H1 (cell line): ENCODE measurements at regions not wholly inside any gene's neighbourhood (a gene's known extent, or its start where the extent isn't known, plus 50 kb on each side); places are given as distances from the start of the nearest gene placed in this dataset.

Experiments
- CTCF ChIA-PET: fragments of 300-600 bp; sonication (Branson Sonifier 250); formaldehyde crosslinking; loops from one replicate; lab custom pipeline; 2021; ENCODE audit not compliant: partially characterized antibody; lab: Charles Lee
- POLR2A ChIA-PET: fragments of 300-600 bp; sonication (Branson Sonifier 250); formaldehyde crosslinking; loops from one replicate; lab custom pipeline; 2021; ENCODE audit warnings: inconsistent platforms; ENCODE audit not compliant: partially characterized antibody; lab: Charles Lee
- DNase-seq, 2 experiments: peaks; one replicate each; pipeline versions ENCODE4 v3.0.0 to v3.0.0-alpha.2; 2010 to 2022; ENCODE audit warnings: low spot score in 2 of 2, low read depth in 1 of 2, mixed read lengths in 1 of 2
- FAIRE-seq: peaks from 2 replicates; lab custom pipeline; 2011; peaks lifted over from hg19 to GRCh38; lab: Jason Lieb, UNC
- H2AFZ ChIP-seq: 2 replicates; pipeline ENCODE4 v1.8.1; 2012; ENCODE audit warnings: low read length, inconsistent platforms
- H2AK5ac ChIP-seq: 2 replicates; pipeline ENCODE4 v1.6.1; 2013; ENCODE audit warnings: low read depth, low read length
- H2BK120ac ChIP-seq: replicated peaks from 2 replicates; pipeline ENCODE3; 2013; ENCODE audit warnings: low read depth, low read length, inconsistent platforms
- H2BK12ac ChIP-seq: 2 replicates; pipeline ENCODE4 v1.6.1; 2013; ENCODE audit warnings: low read depth, low read length
- H2BK15ac ChIP-seq: 2 replicates; pipeline ENCODE4 v1.6.1; 2013; ENCODE audit warnings: low read length
- H2BK20ac ChIP-seq: 2 replicates; pipeline ENCODE4 v1.6.1; 2013; ENCODE audit warnings: low read length
- H2BK5ac ChIP-seq: 2 replicates; pipeline ENCODE4 v1.6.1; 2013; ENCODE audit warnings: low read depth, low read length
- H3K14ac ChIP-seq: 2 replicates; pipeline ENCODE4 v1.6.1; 2013; ENCODE audit warnings: inconsistent platforms; ENCODE audit not compliant: insufficient read length
- H3K18ac ChIP-seq: 2 replicates; pipeline ENCODE4 v1.6.1; 2013; ENCODE audit warnings: low read length; ENCODE audit errors: extremely low read depth
- H3K23ac ChIP-seq: 2 replicates; pipeline ENCODE4 v1.6.1; 2013; ENCODE audit warnings: inconsistent platforms; ENCODE audit not compliant: insufficient read length
- H3K23me2 ChIP-seq: 2 replicates; pipeline ENCODE4 v1.6.1; 2013; ENCODE audit warnings: low read depth, low read length
- H3K27ac ChIP-seq: 2 replicates; pipeline ENCODE4 v1.6.1; 2011; ENCODE audit warnings: low read depth, low read length, inconsistent platforms
- H3K27me3 ChIP-seq, 4 experiments: replicated peaks in 1 of 4; 1 replicate in 1 of 4; 2 replicates in 3 of 4; pipeline versions ENCODE4 v1.6.1 to v1.8.1; 2011 to 2013; ENCODE audit warnings: low read length in 3 of 4, mild to moderate bottlenecking in 3 of 4, inconsistent platforms in 2 of 4, mixed read lengths in 2 of 4, moderate library complexity in 1 of 4; ENCODE audit not compliant: control insufficient read depth in 3 of 4, insufficient read depth in 3 of 4; ENCODE audit errors: extremely low read depth in 1 of 4
- H3K36me3 ChIP-seq, 4 experiments: 2 replicates each; pipeline versions ENCODE4 v1.6.1 to v1.8.1; 2011 to 2013; ENCODE audit warnings: mild to moderate bottlenecking in 4 of 4, low read length in 3 of 4, moderate library complexity in 2 of 4, control low read depth in 1 of 4, inconsistent platforms in 1 of 4; ENCODE audit not compliant: insufficient read depth in 4 of 4, control insufficient read depth in 2 of 4
- H3K4ac ChIP-seq: replicated peaks from 2 replicates; pipeline ENCODE3; 2013; ENCODE audit warnings: low read length, low read depth, mixed read lengths, inconsistent platforms; ENCODE audit not compliant: insufficient read length
- H3K4me1 ChIP-seq, 4 experiments: replicated peaks in 1 of 4; 1 replicate in 1 of 4; 2 replicates in 3 of 4; pipeline versions ENCODE4 v1.6.1 to v1.8.1; 2011 to 2013; ENCODE audit warnings: low read length in 3 of 4, inconsistent platforms in 2 of 4, mixed read lengths in 1 of 4; ENCODE audit not compliant: insufficient read depth in 4 of 4, control insufficient read depth in 3 of 4
- H3K4me2 ChIP-seq, 2 experiments: 2 replicates each; pipeline versions ENCODE4 v1.6.1 to v1.8.1; 2011 to 2013; ENCODE audit warnings: low read depth in 2 of 2, low read length in 2 of 2, control low read depth in 1 of 2, inconsistent platforms in 1 of 2, mild to moderate bottlenecking in 1 of 2; ENCODE audit not compliant: insufficient read depth in 1 of 2
- H3K4me3 ChIP-seq, 4 experiments: fragments of 200-600, 300-600 bp in 1 of 4; sonication (generic), shearing (Covaris generic), sonication (Bioruptor Twin) in 1 of 4; 2 replicates each; pipeline versions ENCODE4 v1.5.1 to v1.8.1; 2011 to 2016; ENCODE audit warnings: low read length in 4 of 4, low read depth in 3 of 4, control low read depth in 2 of 4, inconsistent platforms in 2 of 4, mild to moderate bottlenecking in 2 of 4, mixed read lengths in 1 of 4, moderate library complexity in 1 of 4; ENCODE audit not compliant: insufficient read depth in 2 of 4; ENCODE audit errors: extremely low read depth in 1 of 4
- H3K56ac ChIP-seq: replicated peaks from 2 replicates; pipeline ENCODE3; 2013; ENCODE audit warnings: low read depth, mild to moderate bottlenecking, mixed read lengths, low read length, inconsistent platforms; ENCODE audit not compliant: insufficient read length
- H3K79me1 ChIP-seq: 2 replicates; pipeline ENCODE4 v1.6.1; 2013; ENCODE audit warnings: low read depth, low read length, control low read depth
- H3K79me2 ChIP-seq, 2 experiments: 2 replicates each; pipeline versions ENCODE4 v1.6.1 to v1.8.1; 2012 to 2013; ENCODE audit warnings: low read length in 2 of 2, mild to moderate bottlenecking in 2 of 2, inconsistent platforms in 1 of 2; ENCODE audit not compliant: insufficient read depth in 2 of 2, control insufficient read depth in 1 of 2
- H3K9ac ChIP-seq, 4 experiments: replicated peaks in 1 of 4; 1 replicate in 1 of 4; 2 replicates in 3 of 4; pipeline versions ENCODE4 v1.6.1 to v1.8.1; 2011 to 2013; ENCODE audit warnings: low read depth in 3 of 4, low read length in 3 of 4, control low read depth in 2 of 4, mild to moderate bottlenecking in 2 of 4, moderate library complexity in 2 of 4, inconsistent platforms in 1 of 4; ENCODE audit errors: extremely low read depth in 1 of 4
- H3K9me3 ChIP-seq, 2 experiments: 2 replicates each; pipeline versions ENCODE4 v1.6.1 to v1.8.1; 2012 to 2013; ENCODE audit warnings: mild to moderate bottlenecking in 2 of 2, moderate library complexity in 2 of 2, control low read depth in 1 of 2, inconsistent platforms in 1 of 2, low read depth in 1 of 2, low read length in 1 of 2, mixed read lengths in 1 of 2; ENCODE audit not compliant: insufficient read depth in 2 of 2
- H4K20me1 ChIP-seq, 2 experiments: replicated peaks in 1 of 2; 2 replicates each; pipeline versions ENCODE3 to v1.8.1; 2011 to 2013; ENCODE audit warnings: inconsistent platforms in 2 of 2, low read length in 2 of 2, mild to moderate bottlenecking in 1 of 2; ENCODE audit not compliant: insufficient read depth in 2 of 2, control insufficient read depth in 1 of 2
- H4K5ac ChIP-seq: 2 replicates; pipeline ENCODE4 v1.6.1; 2013; ENCODE audit warnings: low read length, low read depth, mixed read lengths, inconsistent platforms; ENCODE audit not compliant: insufficient read length
- H4K8ac ChIP-seq: 2 replicates; pipeline ENCODE4 v1.8.0; 2013; ENCODE audit warnings: mild to moderate bottlenecking, moderate library complexity, low read length, inconsistent platforms; ENCODE audit not compliant: insufficient read depth; ENCODE audit errors: extremely low read depth
- H4K91ac ChIP-seq: replicated peaks from 2 replicates; pipeline ENCODE3; 2013; ENCODE audit warnings: low read length, mixed read lengths, inconsistent platforms; ENCODE audit not compliant: insufficient read length
- BACH1 ChIP-seq: IDR thresholded peaks from 2 replicates; pipeline ENCODE4 v1.6.1; 2012; ENCODE audit warnings: low read length, improper control_type of control experiment
- CBX8 ChIP-seq: fragments of 300-800, 300-1000 bp; sonication (generic); IDR thresholded peaks from 2 replicates; pipeline ENCODE4 v1.7.1; 2016; ENCODE audit warnings: low read depth, low read length, borderline replicate concordance
- EZH2 ChIP-seq: fragments of 200-600 bp; sonication (generic); IDR thresholded peaks from 2 replicates; pipeline ENCODE4 v1.7.1; 2012; ENCODE audit warnings: low read depth, mild to moderate bottlenecking, moderate library complexity, low read length, inconsistent platforms; ENCODE audit not compliant: severe bottlenecking
- FOSL1 ChIP-seq: IDR thresholded peaks from 2 replicates; pipeline ENCODE4 v1.6.1; 2011; ENCODE audit warnings: mild to moderate bottlenecking, low read depth, low read length, moderate library complexity; ENCODE audit not compliant: insufficient read depth
- GTF2F1 ChIP-seq: IDR thresholded peaks from 2 replicates; pipeline ENCODE4 v1.6.1; 2012; ENCODE audit warnings: low read depth, low read length, improper control_type of control experiment, borderline replicate concordance
- RFX5 ChIP-seq: IDR thresholded peaks from 2 replicates; pipeline ENCODE4 v1.6.1; 2011; ENCODE audit warnings: low read depth, low read length, improper control_type of control experiment, borderline replicate concordance
- RNF2 ChIP-seq: fragments of 200-900, 300-1000 bp; sonication (generic); IDR thresholded peaks from 2 replicates; pipeline ENCODE4 v1.7.1; 2016; ENCODE audit warnings: borderline replicate concordance, low read depth, mild to moderate bottlenecking, antibody characterized with exemption, low read length; ENCODE audit not compliant: poor library complexity, severe bottlenecking; ENCODE audit errors: missing control alignments
- TCF12 ChIP-seq: IDR thresholded peaks from 2 replicates; pipeline ENCODE4 v1.6.1; 2011; ENCODE audit warnings: low read depth, mild to moderate bottlenecking, low read length
- WGBS, 2 experiments: shearing (Covaris generic) in 1 of 2; methylation state at CpG; one replicate each; pipeline versions ENCODE4 v1.1.6 to v1.1.7; 2013 to 2015; ENCODE audit warnings: low lambda C conversion rate in 2 of 2, mixed read lengths in 2 of 2, inconsistent platforms in 1 of 2, low coverage in 1 of 2, missing lambda C conversion rate in 1 of 2; ENCODE audit not compliant: insufficient replicate concordance in 2 of 2, insufficient coverage in 1 of 2, insufficient read length in 1 of 2; ENCODE audit errors: extremely low coverage in 1 of 2, missing lambda C conversion rate in 1 of 2; 5-methylcytosine and 5-hydroxymethylcytosine counted together
- TF ChIP-seq, protein P1 (sequence below): IDR thresholded peaks from 2 replicates; pipeline ENCODE4 v1.6.1; 2012; ENCODE audit warnings: low read length, inconsistent platforms
- TF ChIP-seq, protein P2 (sequence below), 3 experiments: IDR thresholded peaks; 1 replicate in 2 of 3; 2 replicates in 1 of 3; pipeline versions ENCODE4 v1.5.1 to v1.6.1; 2011; ENCODE audit warnings: low read length in 3 of 3, mild to moderate bottlenecking in 3 of 3, inconsistent platforms in 2 of 3, low read depth in 1 of 3, moderate library complexity in 1 of 3; ENCODE audit not compliant: insufficient read depth in 1 of 3; ENCODE audit errors: control extremely low read depth in 1 of 3

DNA sequence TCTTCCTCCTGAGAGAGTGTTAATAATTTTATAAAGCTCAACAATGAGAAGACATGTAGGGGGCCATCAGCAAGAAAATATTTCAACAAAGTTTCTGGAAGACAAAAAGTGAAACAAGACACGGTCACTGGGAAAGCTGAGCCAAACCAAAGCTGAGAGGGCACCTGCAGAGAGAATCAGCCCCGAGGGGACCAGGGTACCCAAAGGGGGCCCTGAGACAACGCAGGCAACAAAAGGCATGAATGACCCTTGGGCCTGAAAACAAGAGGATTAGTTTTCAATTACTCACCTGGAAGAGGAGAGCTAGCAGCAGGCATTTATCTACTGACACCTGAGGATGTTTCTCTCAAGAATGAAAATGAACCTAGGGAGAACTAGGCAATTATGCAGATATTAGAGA is 461.2 kb upstream of the MGMT start:
- H3K23ac ChIP-seq: no peak overlapping the region
- POLR2A ChIA-PET: no interaction called here
- TF ChIP-seq RNF2: no peak
- TF ChIP-seq, protein P1, sequence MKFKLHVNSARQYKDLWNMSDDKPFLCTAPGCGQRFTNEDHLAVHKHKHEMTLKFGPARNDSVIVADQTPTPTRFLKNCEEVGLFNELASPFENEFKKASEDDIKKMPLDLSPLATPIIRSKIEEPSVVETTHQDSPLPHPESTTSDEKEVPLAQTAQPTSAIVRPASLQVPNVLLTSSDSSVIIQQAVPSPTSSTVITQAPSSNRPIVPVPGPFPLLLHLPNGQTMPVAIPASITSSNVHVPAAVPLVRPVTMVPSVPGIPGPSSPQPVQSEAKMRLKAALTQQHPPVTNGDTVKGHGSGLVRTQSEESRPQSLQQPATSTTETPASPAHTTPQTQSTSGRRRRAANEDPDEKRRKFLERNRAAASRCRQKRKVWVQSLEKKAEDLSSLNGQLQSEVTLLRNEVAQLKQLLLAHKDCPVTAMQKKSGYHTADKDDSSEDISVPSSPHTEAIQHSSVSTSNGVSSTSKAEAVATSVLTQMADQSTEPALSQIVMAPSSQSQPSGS: no peak
- no peak for TF ChIP-seq RFX5
- TF ChIP-seq CBX8: no peak
- TF ChIP-seq, protein P2, sequence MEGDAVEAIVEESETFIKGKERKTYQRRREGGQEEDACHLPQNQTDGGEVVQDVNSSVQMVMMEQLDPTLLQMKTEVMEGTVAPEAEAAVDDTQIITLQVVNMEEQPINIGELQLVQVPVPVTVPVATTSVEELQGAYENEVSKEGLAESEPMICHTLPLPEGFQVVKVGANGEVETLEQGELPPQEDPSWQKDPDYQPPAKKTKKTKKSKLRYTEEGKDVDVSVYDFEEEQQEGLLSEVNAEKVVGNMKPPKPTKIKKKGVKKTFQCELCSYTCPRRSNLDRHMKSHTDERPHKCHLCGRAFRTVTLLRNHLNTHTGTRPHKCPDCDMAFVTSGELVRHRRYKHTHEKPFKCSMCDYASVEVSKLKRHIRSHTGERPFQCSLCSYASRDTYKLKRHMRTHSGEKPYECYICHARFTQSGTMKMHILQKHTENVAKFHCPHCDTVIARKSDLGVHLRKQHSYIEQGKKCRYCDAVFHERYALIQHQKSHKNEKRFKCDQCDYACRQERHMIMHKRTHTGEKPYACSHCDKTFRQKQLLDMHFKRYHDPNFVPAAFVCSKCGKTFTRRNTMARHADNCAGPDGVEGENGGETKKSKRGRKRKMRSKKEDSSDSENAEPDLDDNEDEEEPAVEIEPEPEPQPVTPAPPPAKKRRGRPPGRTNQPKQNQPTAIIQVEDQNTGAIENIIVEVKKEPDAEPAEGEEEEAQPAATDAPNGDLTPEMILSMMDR (IDR thresholded peaks at IDR 0.05; ENCODE audit: control extremely low read depth in 1 of 3, insufficient read depth in 1 of 3, low read depth in 1 of 3, low read length in 3 of 3): no peak
- TF ChIP-seq FOSL1: no peak
- no peak for TF ChIP-seq EZH2
- TF ChIP-seq BACH1: no peak
- no peak for TF ChIP-seq TCF12
- TF ChIP-seq GTF2F1: no peak

More for the DNA sequence above, 461.2 kb upstream of the MGMT start:
- no peak overlapping the region for H3K56ac ChIP-seq
- WGBS, 2 experiments: 69% methylated on average over 3 of the region's 3 CpGs; no CpG with 5 or more reads in 1 of the 2 experiments
- no peak overlapping the region for H4K8ac ChIP-seq
- H3K4me1 ChIP-seq: no peaks in the 10 kb centered on the region
- H2BK15ac ChIP-seq: no peak overlapping the region
- H3K27me3 ChIP-seq: no peaks in the 10 kb centered on the region
- no peak overlapping the region for H3K27ac ChIP-seq
- no peaks in the 10 kb centered on the region for H3K36me3 ChIP-seq
- FAIRE-seq (no peak), DNase-seq (no peak)
- no peak overlapping the region for H3K4me3 ChIP-seq
- H3K18ac ChIP-seq: no peak overlapping the region
- H2BK20ac ChIP-seq: no peak overlapping the region
- H3K14ac ChIP-seq: no peak overlapping the region
- no peaks in the 10 kb centered on the region for H3K79me1 ChIP-seq
- no peak overlapping the region for H2BK120ac ChIP-seq
- H4K20me1 ChIP-seq: no peaks in the 10 kb centered on the region
- H3K4me2 ChIP-seq: no peak overlapping the region; a peak in 1 of 4 replicates
- no peaks in the 10 kb centered on the region for H3K79me2 ChIP-seq
- H4K91ac ChIP-seq: no peak overlapping the region
- H2BK12ac ChIP-seq: no peak overlapping the region
- H2BK5ac ChIP-seq: no peak overlapping the region
- H4K5ac ChIP-seq: no peak overlapping the region
- no peak overlapping the region for H3K4ac ChIP-seq
- no peak overlapping the region for H2AFZ ChIP-seq
- no peaks in the 10 kb centered on the region for H3K23me2 ChIP-seq
- CTCF ChIA-PET: interaction anchor here (1.2 to 1.5 kb wide), 2 partner anchors 12 to 25 kb away, joined by 3 to 4 read pairs; no protein-coding TSS in a partner anchor
- H3K9me3 ChIP-seq: no peaks in the 10 kb centered on the region
- H2AK5ac ChIP-seq: no peak overlapping the region
- no peak overlapping the region for H3K9ac ChIP-seq
